Mesothelial cell of epicardium (in vitro differentiated cells): ENCODE measurements at regions not wholly inside any gene's neighbourhood (a gene's known extent, or its start where the extent isn't known, plus 50 kb on each side); places are given as distances from the start of the nearest gene placed in this dataset.

Experiments used
- DNase-seq, 2 experiments: peaks; one replicate each; pipeline ENCODE4 v3.0.0; 2021; ENCODE audit warnings: low spot score in 2 of 2; ENCODE audit not compliant: unreplicated experiment in 2 of 2
- H3K27ac Mint-ChIP-seq: 2 replicates; pipeline ENCODE4 v1.8.0; 2021; ENCODE audit warnings: mixed read lengths
- H3K27me3 Mint-ChIP-seq: 2 replicates; pipeline ENCODE4 v1.8.0; 2021; ENCODE audit warnings: low read depth, mixed read lengths
- H3K36me3 Mint-ChIP-seq: 2 replicates; pipeline ENCODE4 v1.8.0; 2021; ENCODE audit warnings: mixed read lengths
- H3K4me1 Mint-ChIP-seq: 2 replicates; pipeline ENCODE4 v1.8.0; 2021; ENCODE audit warnings: mixed read lengths
- H3K4me3 Mint-ChIP-seq: 2 replicates; pipeline ENCODE4 v1.8.0; 2021; ENCODE audit warnings: mild to moderate bottlenecking, moderate library complexity, mixed read lengths
- H3K9me3 Mint-ChIP-seq: 2 replicates; pipeline ENCODE4 v1.8.0; 2021; ENCODE audit warnings: mixed read lengths
- CTCF ChIP-seq: fragments of 200-600 bp; sonication (generic); IDR thresholded peaks from one replicate; pipeline ENCODE4 v1.5.0; 2021; ENCODE audit warnings: antibody characterized with exemption; ENCODE audit not compliant: unreplicated experiment

GRCh38 chr2:51448911-51449310, 417.0 kb upstream of the NRXN1 start:
- Mint-ChIP-seq H3K9me3 (peaks cover 21% of the 10 kb centered on the region), H3K27ac (no peak overlapping the region), H3K4me3 (no peak overlapping the region), H3K27me3 (peaks cover 3% of the 10 kb centered on the region), H3K36me3 (no peaks in the 10 kb centered on the region), H3K4me1 (no peaks in the 10 kb centered on the region)
- no peak for TF ChIP-seq CTCF
- DNase-seq: no peak

- no peaks in the 10 kb centered on the region for H3K36me3 Mint-ChIP-seq
- no peak overlapping the region for H3K4me3 Mint-ChIP-seq
- no peaks in the 10 kb centered on the region for H3K9me3 Mint-ChIP-seq
- no peak for TF ChIP-seq CTCF
- H3K4me1 Mint-ChIP-seq: no peaks in the 10 kb centered on the region
- peaks cover 3% of the 10 kb centered on the region for H3K27me3 Mint-ChIP-seq
- no peak for DNase-seq
- no peak overlapping the region for H3K27ac Mint-ChIP-seq
Measured at GRCh38 chr2:51441786-51442185, 409.9 kb upstream of the NRXN1 start.

- Mint-ChIP-seq H3K4me3 (no peak overlapping the region), H3K27ac (no peak overlapping the region), H3K9me3 (peaks cover 19% of the 10 kb centered on the region), H3K27me3 (peaks cover 2% of the 10 kb centered on the region), H3K36me3 (no peaks in the 10 kb centered on the region), H3K4me1 (peaks cover 11% of the 10 kb centered on the region)
- no peak for DNase-seq
- no peak for TF ChIP-seq CTCF
Measured at GRCh38 chr2:51424418-51424817, 392.5 kb upstream of the NRXN1 start.

DNA sequence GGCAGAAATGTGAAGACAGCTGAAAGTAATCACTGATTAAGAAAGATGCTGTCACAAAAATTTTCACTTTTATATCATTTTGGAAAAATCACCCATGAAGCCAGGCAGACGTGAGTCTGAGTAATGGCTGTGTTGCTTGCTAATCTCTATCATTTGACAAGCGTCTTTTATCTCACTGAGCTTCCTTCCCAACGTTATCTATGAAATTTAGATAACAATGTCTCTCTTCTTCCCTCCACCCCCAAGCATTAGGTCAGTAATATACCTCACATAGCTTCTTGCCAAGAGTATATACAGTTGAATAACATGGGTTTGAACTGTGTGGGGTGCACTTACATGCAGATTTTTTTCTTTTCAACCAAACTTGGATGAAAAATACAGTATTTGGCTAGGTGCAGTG, 388.6 kb upstream of the NRXN1 start:
- Mint-ChIP-seq H3K9me3 (peaks cover 1% of the 10 kb centered on the region), H3K36me3 (no peaks in the 10 kb centered on the region), H3K27me3 (peaks cover 2% of the 10 kb centered on the region), H3K27ac (no peak overlapping the region), H3K4me3 (no peak overlapping the region), H3K4me1 (peaks cover 11% of the 10 kb centered on the region)
- DNase-seq: no peak
- no peak for TF ChIP-seq CTCF

GRCh38 chr2:51413726-51414125, 381.8 kb upstream of the NRXN1 start:
- no peak overlapping the region for H3K4me3 Mint-ChIP-seq
- DNase-seq: no peak
- H3K27me3 Mint-ChIP-seq: no peaks in the 10 kb centered on the region
- TF ChIP-seq CTCF: no peak
- H3K4me1 Mint-ChIP-seq: no peaks in the 10 kb centered on the region
- H3K27ac Mint-ChIP-seq: no peak overlapping the region
- H3K36me3 Mint-ChIP-seq: no peaks in the 10 kb centered on the region
- H3K9me3 Mint-ChIP-seq: no peaks in the 10 kb centered on the region

GRCh38 chr2:51410331-51410730, 378.4 kb upstream of the NRXN1 start:
- Mint-ChIP-seq H3K36me3 (no peaks in the 10 kb centered on the region), H3K4me1 (no peaks in the 10 kb centered on the region), H3K4me3 (no peak overlapping the region), H3K27me3 (no peaks in the 10 kb centered on the region), H3K27ac (no peak overlapping the region), H3K9me3 (peaks cover 20% of the 10 kb centered on the region)
- TF ChIP-seq CTCF: no peak
- no peak for DNase-seq
